Sigmoid colon (tissue), 6 donors: ENCODE measurements at regions not wholly inside any gene's neighbourhood (a gene's known extent, or its start where the extent isn't known, plus 50 kb on each side); places are given as distances from the start of the nearest gene placed in this dataset.
"Not testable (repeated sequence)": the region's sequence is repeated elsewhere in the genome, so short reads cannot be mapped to it uniquely, and the experiment has no call there.

Source experiments
- DNase-seq: peaks from one replicate; pipeline ENCODE4 v3.0.0-alpha.2; 2019
- H3K27ac ChIP-seq, 4 donors: fragments of 200-600 bp; sonication (generic); one replicate each; pipeline ENCODE4 v1.5.1; 2016 to 2019; ENCODE audit warnings: mild to moderate bottlenecking in 1 of 4
- H3K27me3 ChIP-seq, 3 donors: fragments of 200-600 bp; sonication (generic); one replicate each; pipeline ENCODE4 v1.5.1; 2019; ENCODE audit warnings: mild to moderate bottlenecking in 1 of 3
- H3K36me3 ChIP-seq, 4 donors: fragments of 200-600 bp; sonication (generic); one replicate each; pipeline ENCODE4 v1.5.1; 2016 to 2019
- H3K4me1 ChIP-seq, 4 donors: fragments of 200-600 bp; sonication (generic); one replicate each; pipeline ENCODE4 v1.5.1; 2017 to 2019
- H3K4me3 ChIP-seq, 4 donors: fragments of 200-600 bp; sonication (generic); one replicate each; pipeline ENCODE4 v1.5.1; 2017 to 2019; ENCODE audit warnings: mild to moderate bottlenecking in 2 of 4, moderate library complexity in 1 of 4
- H3K9me3 ChIP-seq, 4 donors: fragments of 200-600 bp in 3 of 4; sonication (generic) in 3 of 4; one replicate each; pipeline versions ENCODE4 v1.5.1 to v1.6.1; 2013 to 2019
- CTCF ChIP-seq, 4 experiments: fragments of 450-650 bp in 3 of 4; fragments of 200-600 bp in 1 of 4; IDR thresholded peaks; one replicate each; pipeline ENCODE4 v1.5.1; 2016 to 2019; ENCODE audit warnings: antibody characterized with exemption in 4 of 4, mild to moderate bottlenecking in 3 of 4, moderate library complexity in 2 of 4
- EP300 ChIP-seq, 4 donors: sonication (generic); formaldehyde crosslinking; IDR thresholded peaks; one replicate each; pipeline ENCODE4 v1.6.1; 2017; ENCODE audit warnings: antibody characterized with exemption in 4 of 4
- POLR2A ChIP-seq, 2 donors: fragments of 450-650 bp; IDR thresholded peaks; one replicate each; pipeline ENCODE4 v1.6.1; 2016; ENCODE audit warnings: antibody characterized with exemption in 2 of 2, mild to moderate bottlenecking in 2 of 2, moderate library complexity in 2 of 2
- POLR2AphosphoS5 ChIP-seq, 4 donors: sonication (generic); formaldehyde crosslinking; IDR thresholded peaks; one replicate each; pipeline ENCODE4 v1.6.1; 2017; ENCODE audit warnings: antibody characterized with exemption in 4 of 4
- WGBS, 2 donors: extraction: QIAGEN DNeasy Blood & Tissue Kit; methylation state at CpG; one replicate each; pipeline ENCODE4 v1.1.7; 2013; 5-methylcytosine and 5-hydroxymethylcytosine counted together
- intact Hi-C: fragments of 100-400 bp; cut with DNase I; formaldehyde crosslinking; loops from one replicate; pipeline ENCODE4 v1.15.1; 2023
- donor health status: healthy with polysubstance abuse.
- donor health status: healthy.

- TF ChIP-seq POLR2AphosphoS5 (IDR thresholded peaks at IDR 0.05) = no peak
- TF ChIP-seq CTCF (IDR thresholded peaks at IDR 0.05) = no peak
- TF ChIP-seq POLR2A (IDR thresholded peaks at IDR 0.05) = no peak
- TF ChIP-seq EP300 (IDR thresholded peaks at IDR 0.05) = no peak
- Histone ChIP-seq H3K9me3 (no peaks in the 10 kb centered on the region), H3K4me1 (no peaks in the 10 kb centered on the region), H3K27me3 (no peaks in the 10 kb centered on the region), H3K36me3 (no peaks in the 10 kb centered on the region), H3K4me3 (no peak overlapping the region), H3K27ac (no peak overlapping the region)
- DNase-seq = no peak
- intact Hi-C loops = no loop called here
- 81 to 83% methylated on average over 1 of the region's 1 CpG for WGBS, 2 donors
Measured at GRCh38 chr4:138475116-138475515, 233.0 kb upstream of the SLC7A11 start.

- TF ChIP-seq EP300 (IDR thresholded peaks at IDR 0.05) = no peak
- no peak for TF ChIP-seq CTCF (IDR thresholded peaks at IDR 0.05)
- no peak for TF ChIP-seq POLR2A (IDR thresholded peaks at IDR 0.05)
- TF ChIP-seq POLR2AphosphoS5 (IDR thresholded peaks at IDR 0.05) = no peak
- WGBS, 2 donors = 89 to 94% methylated on average over 4 of the region's 4 CpGs
Measured at GRCh38 chr4:138473339-138473738, 231.2 kb upstream of the SLC7A11 start.

GRCh38 chr4:138460477-138461414, 218.6 kb upstream of the SLC7A11 start:
- DNase-seq = no peak
- WGBS, 2 donors = 22 to 68% methylated on average over 6 of the region's 6 CpGs
- no peak overlapping the region for H3K4me3 ChIP-seq
- intact Hi-C loops = no loop called here
- no peak overlapping the region for H3K27ac ChIP-seq
- no peaks in the 10 kb centered on the region for H3K27me3 ChIP-seq
- H3K36me3 ChIP-seq = no peaks in the 10 kb centered on the region
- TF ChIP-seq EP300 (IDR thresholded peaks at IDR 0.05) = no peak
- no peak for TF ChIP-seq POLR2A (IDR thresholded peaks at IDR 0.05)
- no peak for TF ChIP-seq CTCF (IDR thresholded peaks at IDR 0.05)
- TF ChIP-seq POLR2AphosphoS5 (IDR thresholded peaks at IDR 0.05) = no peak
- no peaks in the 10 kb centered on the region for H3K9me3 ChIP-seq
- no peaks in the 10 kb centered on the region for H3K4me1 ChIP-seq

More at GRCh38 chr4:138473339-138473738, 231.2 kb upstream of the SLC7A11 start:
- DNase-seq = no peak
- no peaks in the 10 kb centered on the region for H3K4me1 ChIP-seq
- no peaks in the 10 kb centered on the region for H3K36me3 ChIP-seq
- no peaks in the 10 kb centered on the region for H3K27me3 ChIP-seq
- no peak overlapping the region for H3K4me3 ChIP-seq
- no peak overlapping the region for H3K27ac ChIP-seq
- H3K9me3 ChIP-seq = no peaks in the 10 kb centered on the region
- intact Hi-C loops = no loop called here

GRCh38 chr4:138458751-138459150, 216.6 kb upstream of the SLC7A11 start:
- H3K4me3 ChIP-seq = no peak overlapping the region
- 91 to 93% methylated on average over 3 of the region's 3 CpGs for WGBS, 2 donors
- no peak for DNase-seq
- TF ChIP-seq POLR2AphosphoS5 (IDR thresholded peaks at IDR 0.05) (no peak), POLR2A (IDR thresholded peaks at IDR 0.05) (no peak), EP300 (IDR thresholded peaks at IDR 0.05) (no peak), CTCF (IDR thresholded peaks at IDR 0.05) (no peak)
- H3K36me3 ChIP-seq = no peaks in the 10 kb centered on the region
- no peak overlapping the region for H3K27ac ChIP-seq
- H3K27me3 ChIP-seq = no peaks in the 10 kb centered on the region
- no peaks in the 10 kb centered on the region for H3K4me1 ChIP-seq
- intact Hi-C loops = no loop called here
- H3K9me3 ChIP-seq = no peaks in the 10 kb centered on the region

GRCh38 chr4:138456349-138456748, 214.2 kb upstream of the SLC7A11 start:
- H3K27me3 ChIP-seq, H3K4me3 ChIP-seq, H3K4me1 ChIP-seq, H3K9me3 ChIP-seq, DNase-seq, intact Hi-C loops, H3K27ac ChIP-seq, H3K36me3 ChIP-seq: not testable (repeated sequence)
- WGBS, 2 donors = 93 to 94% methylated on average over 2 of the region's 2 CpGs
